ENCODE measurements at regions not wholly inside any gene's neighbourhood (a gene's known extent, or its start where the extent isn't known, plus 50 kb on each side); places are given as distances from the start of the nearest gene placed in this dataset.

GRCh38 chrX:96424007-96424406, 260.6 kb upstream of the DIAPH2 start:
- no peaks in the 10 kb centered on the region for H3K4me1 ChIP-seq (ENCODE audit: control insufficient read depth, insufficient read depth, low read length)
- H3K9me3 ChIP-seq (replicated peaks; ENCODE audit: control insufficient read depth, low read depth, low read length) = no peaks in the 10 kb centered on the region
- H3K27ac ChIP-seq (ENCODE audit: low read length) = no peak overlapping the region
- H3K4me3 ChIP-seq (ENCODE audit: low read length) = no peak overlapping the region
- H3K27me3 ChIP-seq (ENCODE audit: control insufficient read depth, insufficient read depth, low read length) = no peaks in the 10 kb centered on the region
- WGBS (ENCODE audit: insufficient coverage) = no CpG with 5 or more reads among the region's 3 CpGs
- H3K36me3 ChIP-seq (ENCODE audit: control insufficient read depth, insufficient read depth, low read length) = no peaks in the 10 kb centered on the region
- no peak for DNase-seq

- Histone ChIP-seq H3K9me3 (replicated peaks; ENCODE audit: control insufficient read depth, low read depth, low read length) (no peaks in the 10 kb centered on the region), H3K4me3 (ENCODE audit: low read length) (no peak overlapping the region), H3K27me3 (ENCODE audit: control insufficient read depth, insufficient read depth, low read length) (peaks cover 4% of the 10 kb centered on the region), H3K4me1 (ENCODE audit: control insufficient read depth, insufficient read depth, low read length) (no peaks in the 10 kb centered on the region), H3K27ac (ENCODE audit: low read length) (no peak overlapping the region), H3K36me3 (ENCODE audit: control insufficient read depth, insufficient read depth, low read length) (no peaks in the 10 kb centered on the region)
- DNase-seq = no peak
Measured at GRCh38 chrX:96425200-96425599, 259.4 kb upstream of the DIAPH2 start.

- H3K27ac ChIP-seq (ENCODE audit: low read length) = no peak overlapping the region
Measured at GRCh38 chrX:96430756-96431455, 253.7 kb upstream of the DIAPH2 start.

DNA sequence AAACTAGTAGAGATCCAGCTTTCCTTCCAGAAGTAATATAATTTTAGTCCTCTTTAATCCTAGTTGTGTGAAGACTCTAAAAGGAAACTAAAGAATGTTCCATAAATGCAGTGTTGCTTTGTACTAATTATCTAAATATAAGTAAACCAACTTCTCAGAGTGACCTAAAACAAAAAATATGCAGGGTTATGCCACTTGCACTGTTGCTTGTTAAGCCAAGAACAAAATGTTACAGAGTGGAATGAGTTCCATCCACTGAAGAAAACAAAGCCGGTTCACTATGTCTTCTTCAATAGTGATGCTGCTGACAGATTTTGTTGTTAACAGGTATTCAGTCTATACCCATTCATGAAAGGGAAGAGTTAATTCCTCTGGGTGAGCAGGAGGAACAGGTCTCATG, 252.0 kb upstream of the DIAPH2 start:
- DNase-seq = no peak
- H3K9me3 ChIP-seq (replicated peaks; ENCODE audit: control insufficient read depth, low read depth, low read length) = no peaks in the 10 kb centered on the region
- no peaks in the 10 kb centered on the region for H3K36me3 ChIP-seq (ENCODE audit: control insufficient read depth, insufficient read depth, low read length)
- H3K27ac ChIP-seq (ENCODE audit: low read length) = no peak overlapping the region
- H3K27me3 ChIP-seq (ENCODE audit: control insufficient read depth, insufficient read depth, low read length) = peaks cover 4% of the 10 kb centered on the region
- H3K4me3 ChIP-seq (ENCODE audit: low read length) = no peak overlapping the region
- 60% methylated on average over 1 of the region's 1 CpG for WGBS (ENCODE audit: insufficient coverage)
- no peaks in the 10 kb centered on the region for H3K4me1 ChIP-seq (ENCODE audit: control insufficient read depth, insufficient read depth, low read length)

More at GRCh38 chrX:96430756-96431455, 253.7 kb upstream of the DIAPH2 start:
- Histone ChIP-seq H3K27me3 (ENCODE audit: control insufficient read depth, insufficient read depth, low read length) (peaks cover 4% of the 10 kb centered on the region), H3K9me3 (replicated peaks; ENCODE audit: control insufficient read depth, low read depth, low read length) (no peaks in the 10 kb centered on the region), H3K4me3 (ENCODE audit: low read length) (no peak overlapping the region), H3K36me3 (ENCODE audit: control insufficient read depth, insufficient read depth, low read length) (no peaks in the 10 kb centered on the region), H3K4me1 (ENCODE audit: control insufficient read depth, insufficient read depth, low read length) (no peaks in the 10 kb centered on the region)
- DNase-seq = no peak
- no CpG with 5 or more reads among the region's 2 CpGs for WGBS (ENCODE audit: insufficient coverage)

DNA sequence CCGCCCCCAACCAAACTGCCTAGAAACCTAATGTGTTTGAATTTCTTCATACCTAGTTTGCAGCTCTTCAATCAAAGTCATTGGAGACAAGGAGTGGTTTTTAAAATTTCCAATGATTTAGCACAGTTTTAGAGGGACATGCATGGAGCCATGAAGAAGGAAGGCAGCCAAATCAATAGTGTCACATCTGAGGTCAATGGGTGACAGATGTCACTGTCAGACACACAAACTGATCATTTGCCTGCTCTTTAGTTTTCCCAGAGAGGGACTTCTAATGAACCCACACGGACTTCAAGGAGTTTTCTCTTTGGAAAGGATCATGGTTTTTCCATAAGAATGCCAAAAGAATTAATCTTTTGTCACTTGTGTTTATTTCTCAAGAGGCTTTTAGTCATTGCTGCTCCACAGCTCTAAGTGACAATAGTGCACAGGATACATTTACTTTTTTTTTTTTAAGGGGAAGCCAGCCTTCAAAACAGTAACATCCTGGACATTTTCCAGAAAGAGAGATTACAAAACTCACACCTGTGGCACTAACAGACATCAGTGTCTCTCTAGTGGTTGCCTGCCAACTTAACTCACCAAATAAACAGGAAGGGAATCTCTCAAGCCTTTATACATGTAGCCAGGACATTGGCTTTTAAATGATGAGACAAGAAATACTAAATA, 251.1 kb upstream of the DIAPH2 start:
- DNase-seq = no peak
- no peaks in the 10 kb centered on the region for H3K4me1 ChIP-seq (ENCODE audit: control insufficient read depth, insufficient read depth, low read length)
- no peak overlapping the region for H3K27ac ChIP-seq (ENCODE audit: low read length)
- H3K4me3 ChIP-seq (ENCODE audit: low read length) = no peak overlapping the region
- no CpG with 5 or more reads among the region's 2 CpGs for WGBS (ENCODE audit: insufficient coverage)
- no peaks in the 10 kb centered on the region for H3K36me3 ChIP-seq (ENCODE audit: control insufficient read depth, insufficient read depth, low read length)
- H3K27me3 ChIP-seq (ENCODE audit: control insufficient read depth, insufficient read depth, low read length) = peaks cover 4% of the 10 kb centered on the region
- no peaks in the 10 kb centered on the region for H3K9me3 ChIP-seq (replicated peaks; ENCODE audit: control insufficient read depth, low read depth, low read length)

DNA sequence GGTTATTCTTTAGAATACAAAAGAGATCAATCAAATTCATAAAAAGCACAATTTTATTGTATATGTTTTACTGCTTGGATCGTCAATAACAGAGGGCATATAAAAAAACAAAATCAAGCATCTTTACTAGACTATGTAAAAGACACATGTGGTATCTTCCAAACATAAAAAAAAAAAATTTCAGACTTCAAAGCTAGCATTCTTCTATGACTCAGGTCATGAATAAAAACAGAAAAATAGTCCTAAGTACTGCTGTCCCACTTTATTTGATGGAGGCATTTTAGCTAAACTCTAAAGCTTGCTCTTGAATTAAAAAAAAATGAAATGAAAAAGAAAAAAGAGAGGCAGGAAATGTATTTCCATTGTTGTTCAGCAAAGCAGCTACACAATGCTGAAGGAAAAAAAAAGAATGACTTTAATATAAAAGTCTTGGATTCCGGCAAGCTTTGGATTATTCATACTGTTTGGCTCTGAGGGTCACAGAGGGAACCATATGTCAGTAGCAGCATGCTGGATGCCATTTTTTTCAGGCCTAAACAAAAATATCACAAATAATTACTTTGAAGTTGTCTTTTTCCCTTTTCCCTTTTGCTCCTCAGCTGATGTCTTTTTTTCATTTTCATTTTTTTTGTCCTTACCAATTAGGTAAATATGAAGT, 249.1 kb upstream of the DIAPH2 start:
- no CpG with 5 or more reads among the region's 2 CpGs for WGBS (ENCODE audit: insufficient coverage)
- Histone ChIP-seq H3K27ac (ENCODE audit: low read length) (peak overlapping the region; percentile 24), H3K4me3 (ENCODE audit: low read length) (no peak overlapping the region), H3K36me3 (ENCODE audit: control insufficient read depth, insufficient read depth, low read length) (no peaks in the 10 kb centered on the region), H3K4me1 (ENCODE audit: control insufficient read depth, insufficient read depth, low read length) (no peaks in the 10 kb centered on the region), H3K27me3 (ENCODE audit: control insufficient read depth, insufficient read depth, low read length) (no peaks in the 10 kb centered on the region), H3K9me3 (replicated peaks; ENCODE audit: control insufficient read depth, low read depth, low read length) (no peaks in the 10 kb centered on the region)
- peak; percentile 63 for DNase-seq

GRCh38 chrX:96436105-96436504, 248.5 kb upstream of the DIAPH2 start:
- WGBS (ENCODE audit: insufficient coverage) = no CpG with 5 or more reads among the region's 3 CpGs
- H3K36me3 ChIP-seq (ENCODE audit: control insufficient read depth, insufficient read depth, low read length) = no peaks in the 10 kb centered on the region
- H3K27me3 ChIP-seq (ENCODE audit: control insufficient read depth, insufficient read depth, low read length) = peaks cover 2% of the 10 kb centered on the region
- no peak overlapping the region for H3K27ac ChIP-seq (ENCODE audit: low read length)
- DNase-seq = peak; percentile 29
- no peaks in the 10 kb centered on the region for H3K9me3 ChIP-seq (replicated peaks; ENCODE audit: control insufficient read depth, low read depth, low read length)
- H3K4me1 ChIP-seq (ENCODE audit: control insufficient read depth, insufficient read depth, low read length) = no peaks in the 10 kb centered on the region
- no peak overlapping the region for H3K4me3 ChIP-seq (ENCODE audit: low read length)

- Histone ChIP-seq H3K4me3 (ENCODE audit: low read length) (no peak overlapping the region), H3K4me1 (ENCODE audit: control insufficient read depth, insufficient read depth, low read length) (no peaks in the 10 kb centered on the region), H3K9me3 (replicated peaks; ENCODE audit: control insufficient read depth, low read depth, low read length) (no peaks in the 10 kb centered on the region), H3K27me3 (ENCODE audit: control insufficient read depth, insufficient read depth, low read length) (peaks cover 3% of the 10 kb centered on the region), H3K27ac (ENCODE audit: low read length) (no peak overlapping the region), H3K36me3 (ENCODE audit: control insufficient read depth, insufficient read depth, low read length) (no peaks in the 10 kb centered on the region)
- DNase-seq = peak; percentile 49
- no CpG with 5 or more reads among the region's 1 CpG for WGBS (ENCODE audit: insufficient coverage)
Measured at GRCh38 chrX:96438803-96439202, 245.8 kb upstream of the DIAPH2 start.

- no peak for DNase-seq
- Histone ChIP-seq H3K4me3 (ENCODE audit: low read length) (no peak overlapping the region), H3K9me3 (replicated peaks; ENCODE audit: control insufficient read depth, low read depth, low read length) (no peaks in the 10 kb centered on the region), H3K27me3 (ENCODE audit: control insufficient read depth, insufficient read depth, low read length) (peaks cover 3% of the 10 kb centered on the region), H3K27ac (ENCODE audit: low read length) (no peak overlapping the region), H3K4me1 (ENCODE audit: control insufficient read depth, insufficient read depth, low read length) (no peaks in the 10 kb centered on the region), H3K36me3 (ENCODE audit: control insufficient read depth, insufficient read depth, low read length) (no peaks in the 10 kb centered on the region)
- 71% methylated on average over 5 of the region's 6 CpGs for WGBS (ENCODE audit: insufficient coverage)
Measured at GRCh38 chrX:96440941-96441340, 243.7 kb upstream of the DIAPH2 start.

DNA sequence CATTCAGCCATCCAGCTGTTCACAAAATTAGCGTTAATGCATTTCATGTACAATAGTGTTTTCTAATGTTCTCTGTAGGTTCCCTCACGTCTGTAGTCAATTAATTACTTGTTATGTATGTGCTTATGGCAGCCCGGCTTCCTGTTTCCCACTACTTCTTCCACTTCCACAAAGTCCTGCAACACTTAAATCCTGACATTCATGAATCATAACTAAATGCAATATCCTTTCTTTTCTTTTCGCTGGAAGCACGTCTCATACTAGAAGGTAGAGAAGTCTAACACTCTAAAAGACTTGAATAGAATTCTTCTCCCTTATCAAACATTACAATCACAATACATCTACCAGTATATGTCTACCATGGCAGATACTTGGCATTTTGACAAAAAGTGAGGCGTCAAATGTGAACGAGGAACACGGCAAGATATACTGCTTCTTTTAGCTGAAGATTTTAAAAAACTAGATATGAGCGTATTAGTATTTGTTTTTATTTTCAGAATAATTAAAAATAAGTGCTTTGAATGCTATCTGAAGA, 239.0 kb upstream of the DIAPH2 start:
- Histone ChIP-seq H3K27ac (ENCODE audit: low read length) (no peak overlapping the region), H3K9me3 (replicated peaks; ENCODE audit: control insufficient read depth, low read depth, low read length) (no peaks in the 10 kb centered on the region), H3K4me3 (ENCODE audit: low read length) (no peak overlapping the region), H3K36me3 (ENCODE audit: control insufficient read depth, insufficient read depth, low read length) (no peaks in the 10 kb centered on the region), H3K4me1 (ENCODE audit: control insufficient read depth, insufficient read depth, low read length) (no peaks in the 10 kb centered on the region), H3K27me3 (ENCODE audit: control insufficient read depth, insufficient read depth, low read length) (peaks cover 6% of the 10 kb centered on the region)
- no CpG with 5 or more reads among the region's 9 CpGs for WGBS (ENCODE audit: insufficient coverage)
- no peak for DNase-seq

All from muscle of leg (tissue), 3 donors.